HFFc6 (cell line): ENCODE measurements at regions not wholly inside any gene's neighbourhood (a gene's known extent, or its start where the extent isn't known, plus 50 kb on each side); places are given as distances from the start of the nearest gene placed in this dataset.

ENCODE experiments used
- DNase-seq: peaks from one replicate; pipeline ENCODE4 v3.0.0-alpha.2; 2018
- H3K27ac Mint-ChIP-seq: 2 replicates; pipeline ENCODE4 v1.8.0; 2020; ENCODE audit warnings: mild to moderate bottlenecking, mixed read lengths
- H3K27me3 Mint-ChIP-seq: 2 replicates; pipeline ENCODE4 v1.8.0; 2021; ENCODE audit warnings: mild to moderate bottlenecking, moderate library complexity, mixed read lengths; ENCODE audit not compliant: insufficient read depth
- H3K36me3 Mint-ChIP-seq: 2 replicates; pipeline ENCODE4 v1.8.0; 2021; ENCODE audit warnings: low read depth, mixed read lengths
- H3K4me1 Mint-ChIP-seq: 2 replicates; pipeline ENCODE4 v1.8.0; 2020; ENCODE audit warnings: low read depth, mixed read lengths
- H3K4me3 Mint-ChIP-seq: 2 replicates; pipeline ENCODE4 v1.8.0; 2020; ENCODE audit warnings: mild to moderate bottlenecking, moderate library complexity, mixed read lengths
- H3K9me3 Mint-ChIP-seq: 2 replicates; pipeline ENCODE4 v1.8.0; 2020; ENCODE audit warnings: mild to moderate bottlenecking, mixed read lengths
- TF ChIP-seq, protein P1 (sequence below): fragments of 200-600 bp; sonication (generic); IDR thresholded peaks from 2 replicates; pipeline ENCODE4 v1.5.0; 2021; ENCODE audit warnings: antibody characterized with exemption, mild to moderate bottlenecking

GRCh38 chr21:35245879-35246278 is 196.8 kb upstream of the RUNX1 start:
- Mint-ChIP-seq H3K27ac (no peak overlapping the region), H3K36me3 (peaks cover 14% of the 10 kb centered on the region), H3K27me3 (peaks cover 2% of the 10 kb centered on the region; the same call in 1 of the 2 replicates), H3K4me3 (no peak overlapping the region), H3K4me1 (no peaks in the 10 kb centered on the region), H3K9me3 (peaks cover 9% of the 10 kb centered on the region)
- TF ChIP-seq, protein P1, sequence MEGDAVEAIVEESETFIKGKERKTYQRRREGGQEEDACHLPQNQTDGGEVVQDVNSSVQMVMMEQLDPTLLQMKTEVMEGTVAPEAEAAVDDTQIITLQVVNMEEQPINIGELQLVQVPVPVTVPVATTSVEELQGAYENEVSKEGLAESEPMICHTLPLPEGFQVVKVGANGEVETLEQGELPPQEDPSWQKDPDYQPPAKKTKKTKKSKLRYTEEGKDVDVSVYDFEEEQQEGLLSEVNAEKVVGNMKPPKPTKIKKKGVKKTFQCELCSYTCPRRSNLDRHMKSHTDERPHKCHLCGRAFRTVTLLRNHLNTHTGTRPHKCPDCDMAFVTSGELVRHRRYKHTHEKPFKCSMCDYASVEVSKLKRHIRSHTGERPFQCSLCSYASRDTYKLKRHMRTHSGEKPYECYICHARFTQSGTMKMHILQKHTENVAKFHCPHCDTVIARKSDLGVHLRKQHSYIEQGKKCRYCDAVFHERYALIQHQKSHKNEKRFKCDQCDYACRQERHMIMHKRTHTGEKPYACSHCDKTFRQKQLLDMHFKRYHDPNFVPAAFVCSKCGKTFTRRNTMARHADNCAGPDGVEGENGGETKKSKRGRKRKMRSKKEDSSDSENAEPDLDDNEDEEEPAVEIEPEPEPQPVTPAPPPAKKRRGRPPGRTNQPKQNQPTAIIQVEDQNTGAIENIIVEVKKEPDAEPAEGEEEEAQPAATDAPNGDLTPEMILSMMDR: no peak
- no peak for DNase-seq

DNA sequence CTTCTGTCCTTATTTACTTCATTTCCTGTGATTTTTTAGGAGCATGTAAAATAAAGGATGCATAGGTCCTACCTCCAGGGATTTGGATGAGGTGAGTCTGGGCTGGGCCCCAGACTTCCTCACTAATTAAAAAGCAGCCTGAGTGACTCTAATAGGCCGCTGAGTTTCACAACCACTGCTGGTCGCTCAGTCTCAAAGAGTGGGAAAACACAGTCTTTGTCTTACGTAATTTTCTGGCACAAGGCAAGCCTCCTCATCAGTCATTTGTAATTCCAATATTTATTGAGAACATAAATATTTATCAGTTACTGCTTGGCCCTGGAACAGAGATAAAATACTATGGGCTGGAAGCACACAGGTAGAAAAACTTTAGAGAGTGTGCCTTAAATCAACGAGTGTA is 195.4 kb upstream of the RUNX1 start:
- no peak for DNase-seq
- H3K36me3 Mint-ChIP-seq: peaks cover 5% of the 10 kb centered on the region; the same call in 1 of the 2 replicates

DNA sequence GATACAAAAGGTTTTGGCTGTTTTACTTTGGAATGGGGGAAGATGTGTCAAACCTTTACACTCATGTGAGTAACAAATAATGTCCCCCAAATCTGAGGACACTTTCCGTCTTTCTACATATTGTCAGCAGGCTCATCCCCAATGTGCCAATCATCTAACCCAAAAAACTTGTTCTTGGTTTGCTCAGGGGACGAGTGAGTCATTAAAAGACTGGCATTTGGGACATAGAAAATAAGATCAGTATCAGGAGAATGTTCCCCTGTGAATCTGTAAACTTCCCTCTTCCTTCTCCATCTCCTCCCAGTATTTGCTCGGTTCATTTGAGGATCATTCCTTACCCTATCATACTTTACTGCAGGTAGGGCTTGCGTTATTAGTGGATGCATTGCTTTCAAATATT is 194.1 kb upstream of the RUNX1 start:
- Mint-ChIP-seq H3K4me3 (no peak overlapping the region), H3K4me1 (peaks cover 10% of the 10 kb centered on the region; the same call in 1 of the 2 replicates), H3K36me3 (no peaks in the 10 kb centered on the region), H3K9me3 (no peaks in the 10 kb centered on the region), H3K27me3 (peaks cover 2% of the 10 kb centered on the region; the same call in 1 of the 2 replicates), H3K27ac (no peak overlapping the region)
- TF ChIP-seq, protein P1: no peak
- no peak for DNase-seq

More for the DNA sequence above, 195.4 kb upstream of the RUNX1 start:
- Mint-ChIP-seq H3K27ac (no peak overlapping the region), H3K4me3 (no peak overlapping the region), H3K9me3 (no peaks in the 10 kb centered on the region), H3K4me1 (peaks cover 6% of the 10 kb centered on the region; the same call in 1 of the 2 replicates), H3K27me3 (peaks cover 2% of the 10 kb centered on the region; the same call in 1 of the 2 replicates)
- TF ChIP-seq, protein P1: no peak

GRCh38 chr21:35239811-35240219 is 190.7 kb upstream of the RUNX1 start:
- H3K36me3 Mint-ChIP-seq: peaks cover 11% of the 10 kb centered on the region; the same call in 1 of the 2 replicates
- peak overlapping the region; percentile 49; the same call in 1 of the 2 replicates for H3K4me3 Mint-ChIP-seq
- peaks cover 4% of the 10 kb centered on the region; the same call in 1 of the 2 replicates for H3K9me3 Mint-ChIP-seq
- no peak overlapping the region for H3K27ac Mint-ChIP-seq
- H3K4me1 Mint-ChIP-seq: peaks cover 10% of the 10 kb centered on the region; the same call in 1 of the 2 replicates
- TF ChIP-seq, protein P1: no peak
- DNase-seq: no peak
- no peaks in the 10 kb centered on the region; the same call in 1 of the 2 replicates for H3K27me3 Mint-ChIP-seq

DNA sequence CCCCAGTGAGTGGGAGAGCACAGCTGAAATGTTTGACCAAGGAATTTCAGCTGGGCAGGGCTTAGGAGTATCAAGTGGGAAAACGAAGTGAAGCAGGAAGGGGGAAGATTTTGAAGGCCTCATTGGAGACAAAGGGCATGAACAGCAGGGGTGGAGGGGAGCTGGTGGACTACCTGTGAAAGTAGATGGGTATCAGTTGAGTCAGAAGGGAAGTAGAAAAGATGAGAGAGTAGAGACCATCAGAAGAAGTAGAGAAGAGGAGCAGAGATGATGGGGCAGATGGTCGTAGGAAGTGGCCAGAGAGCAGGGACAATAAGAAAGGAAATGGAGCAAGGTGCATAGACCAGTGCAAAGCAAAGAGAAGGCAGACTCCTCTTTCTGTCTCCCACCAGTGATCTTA is 189.0 kb upstream of the RUNX1 start:
- Mint-ChIP-seq H3K4me1 (peaks cover 21% of the 10 kb centered on the region), H3K9me3 (peaks cover 4% of the 10 kb centered on the region; the same call in 1 of the 2 replicates), H3K27ac (no peak overlapping the region), H3K36me3 (peaks cover 11% of the 10 kb centered on the region; the same call in 1 of the 2 replicates), H3K4me3 (no peak overlapping the region), H3K27me3 (peaks cover 1% of the 10 kb centered on the region; the same call in 1 of the 2 replicates)
- DNase-seq: no peak
- TF ChIP-seq, protein P1: no peak
